HepG2 (cell line): ENCODE measurements at regions not wholly inside any gene's neighbourhood (a gene's known extent, or its start where the extent isn't known, plus 50 kb on each side); places are given as distances from the start of the nearest gene placed in this dataset.
A peak's percentile ranks its signal among the peaks of the same experiment; 100 is the strongest.

Experiments
- ATAC-seq: fragments of 200-7000 bp; cut with Tn5 transposase; 3 replicates; pipeline ENCODE4 v1.9.1; 2020; ENCODE audit warnings: mild to moderate bottlenecking, moderate library complexity
- BruUV-seq: library from RNA; stranded (reverse); fragments of 400-500 nt; replicated peaks from 2 replicates; lab custom pipeline; 2021; lab: Mats Ljungman, UMichigan
- CTCF ChIA-PET: fragments of 300-600 bp; formaldehyde crosslinking; extraction: SDS; loops from one replicate; lab custom pipeline; 2021; ENCODE audit warnings: low total read pairs, inconsistent platforms, low intra/inter-chr PET ratio; lab: Yijun Ruan, JAX
- POLR2A ChIA-PET: fragments of 350-600 bp; sonication (Branson Sonifier 250); formaldehyde crosslinking; loops from one replicate; lab custom pipeline; 2020; ENCODE audit warnings: antibody characterized with exemption, inconsistent platforms; lab: Yijun Ruan, JAX
- DNase-seq: peaks from one replicate; pipeline ENCODE4 v3.0.0-alpha.2; 2015; ENCODE audit warnings: low spot score
- FAIRE-seq: peaks from 3 replicates; lab custom pipeline; 2011; peaks lifted over from hg19 to GRCh38; lab: Jason Lieb, UNC
- H2AFZ ChIP-seq: one replicate; pipeline ENCODE4 v1.6.1; 2011; ENCODE audit warnings: low read length, inconsistent platforms
- H3K27ac ChIP-seq: fragments of 300-600 bp; 3 replicates; pipeline ENCODE4 v1.8.0; 2011; ENCODE audit warnings: mixed run types, mild to moderate bottlenecking, mixed read lengths, low read length, inconsistent platforms; ENCODE audit not compliant: insufficient read depth; ENCODE audit errors: extremely low read length
- H3K27me3 ChIP-seq, 2 experiments: fragments of 200-600 bp in 1 of 2; 2 replicates in 1 of 2; 3 replicates in 1 of 2; pipeline versions ENCODE4 v1.6.0 to v1.8.0; 2011; ENCODE audit warnings: low read length in 2 of 2, mild to moderate bottlenecking in 2 of 2, moderate library complexity in 2 of 2, inconsistent platforms in 1 of 2; ENCODE audit not compliant: insufficient read depth in 2 of 2, control insufficient read depth in 1 of 2
- H3K36me3 ChIP-seq, 2 experiments: fragments of 200-600 bp in 1 of 2; replicated peaks in 1 of 2; 2 replicates in 1 of 2; 3 replicates in 1 of 2; pipeline versions ENCODE4 v1.5.1 to v1.8.0; 2011; ENCODE audit warnings: low read length in 2 of 2, inconsistent platforms in 1 of 2; ENCODE audit not compliant: insufficient read depth in 2 of 2, control insufficient read depth in 1 of 2
- H3K4me1 ChIP-seq: 2 replicates; pipeline ENCODE4 v1.5.1; 2012; ENCODE audit warnings: low read length, inconsistent platforms; ENCODE audit not compliant: insufficient read depth
- H3K4me2 ChIP-seq: 2 replicates; pipeline ENCODE4 v1.6.0; 2011; ENCODE audit warnings: low read depth, low read length, inconsistent platforms
- H3K4me3 ChIP-seq, 3 experiments: fragments of 200-600 bp in 1 of 3; sonication (generic), shearing (Covaris generic) in 1 of 3; replicated peaks in 1 of 3; 2 replicates each; pipeline ENCODE4 v1.5.1; 2011 to 2016; ENCODE audit warnings: low read length in 3 of 3, inconsistent platforms in 2 of 3, low read depth in 2 of 3, mild to moderate bottlenecking in 2 of 3, control low read depth in 1 of 3, mixed read lengths in 1 of 3; ENCODE audit not compliant: insufficient read depth in 1 of 3
- H3K79me2 ChIP-seq: one replicate; pipeline ENCODE4 v1.6.1; 2011; ENCODE audit warnings: low read length, inconsistent platforms; ENCODE audit not compliant: insufficient read depth
- H3K9ac ChIP-seq: 2 replicates; pipeline ENCODE4 v1.6.0; 2011; ENCODE audit warnings: mild to moderate bottlenecking, low read depth, low read length, inconsistent platforms; ENCODE audit not compliant: insufficient read depth
- H3K9me3 ChIP-seq: 2 replicates; pipeline ENCODE4 v1.5.1; 2012; ENCODE audit warnings: mild to moderate bottlenecking, low read length
- H4K20me1 ChIP-seq: 2 replicates; pipeline ENCODE4 v1.6.0; 2011; ENCODE audit warnings: inconsistent platforms, mild to moderate bottlenecking, low read length, moderate library complexity; ENCODE audit not compliant: insufficient read depth
- CTCF ChIP-seq: sonication (generic); formaldehyde crosslinking; IDR thresholded peaks from 2 replicates; pipeline ENCODE4 v1.5.0; 2020; ENCODE audit warnings: mild to moderate bottlenecking, missing genetic modification reagents, moderate library complexity
- PAXIP1 ChIP-seq: sonication (generic); formaldehyde crosslinking; conservative IDR thresholded peaks from 2 replicates; pipeline ENCODE4 v1.4.0; 2020; ENCODE audit warnings: mild to moderate bottlenecking, missing genetic modification reagents, moderate library complexity
- STAG1 ChIP-seq: sonication (generic); formaldehyde crosslinking; IDR thresholded peaks from 2 replicates; pipeline ENCODE4 v1.4.0; 2020; ENCODE audit warnings: missing genetic modification reagents
- ZNF720 ChIP-seq: sonication (generic); formaldehyde crosslinking; IDR thresholded peaks from 2 replicates; pipeline ENCODE4 v1.4.0; 2020; ENCODE audit warnings: missing genetic modification reagents
- WGBS: methylation state at CpG from one replicate; pipeline ENCODE4 v1.1.6; 2017; ENCODE audit warnings: low lambda C conversion rate; 5-methylcytosine and 5-hydroxymethylcytosine counted together
- in situ Hi-C: cut with HindIII; loops from 2 replicates; pipeline ENCODE4 v1.10.0; 2017; ENCODE audit warnings: low pct_unique_long_range_greater_than_20kb; ENCODE audit not compliant: extremely low pct_ligation_motif_present
- intact Hi-C: fragments of 100-400 bp; cut with micrococcal nuclease; formaldehyde crosslinking; loops from one replicate; pipeline ENCODE4 v1.10.0; 2022; ENCODE audit not compliant: unreplicated experiment

- BruUV-seq: no TSS peak
Observed at GRCh38 chr5:90294604-90295003, 115.0 kb downstream of the CETN3 start.

More at GRCh38 chr5:90294604-90295003, 115.0 kb downstream of the CETN3 start:
- Histone ChIP-seq H3K4me1 (no peaks in the 10 kb centered on the region), H3K36me3 (no peaks in the 10 kb centered on the region), H3K27ac (no peak overlapping the region), H3K4me3 (no peak overlapping the region), H3K4me2 (no peak overlapping the region), H2AFZ (no peak overlapping the region), H3K79me2 (no peaks in the 10 kb centered on the region), H3K9ac (no peak overlapping the region), H3K9me3 (no peaks in the 10 kb centered on the region), H4K20me1 (no peaks in the 10 kb centered on the region), H3K27me3 (no peaks in the 10 kb centered on the region)
- POLR2A ChIA-PET: no interaction called here
- ATAC-seq: peak; percentile 90
- CTCF ChIA-PET: interaction anchor here (1.1 kb wide), 1 partner anchor 92 kb away, joined by 4 read pairs; no protein-coding TSS in a partner anchor
- in situ Hi-C loops (no loop called here), intact Hi-C loops (loop anchor here (1.0 to 10.0 kb wide), 2 partner anchors 92 to 490 kb away; no protein-coding TSS in a partner anchor)
- no peak for FAIRE-seq
- peak; percentile 13 for DNase-seq
- 0% methylated on average over 5 of the region's 5 CpGs for WGBS
- TF ChIP-seq ZNF720 (CRISPR knock-in tag) (no peak), CTCF (CRISPR knock-in tag) (peak; percentile 27), PAXIP1 (CRISPR knock-in tag) (no peak), STAG1 (CRISPR knock-in tag) (peak; percentile 8; the same call in 1 of the 2 replicates)
